Osteoblast (primary cell): ENCODE measurements at regions not wholly inside any gene's neighbourhood (a gene's known extent, or its start where the extent isn't known, plus 50 kb on each side); places are given as distances from the start of the nearest gene placed in this dataset.
A peak's percentile ranks its signal among the peaks of the same experiment; 100 is the strongest.

Experiments
- DNase-seq: peaks from one replicate; pipeline ENCODE4 v3.0.0; 2011; ENCODE audit warnings: low spot score, mixed read lengths; ENCODE audit not compliant: insufficient read length; ENCODE audit errors: missing footprints
- H2AFZ ChIP-seq: 2 replicates; pipeline ENCODE4 v1.6.0; 2011; ENCODE audit warnings: mild to moderate bottlenecking, low read length
- H3K27ac ChIP-seq: 2 replicates; pipeline ENCODE4 v1.5.1; 2011; ENCODE audit warnings: mild to moderate bottlenecking, low read depth, low read length, moderate library complexity
- H3K27me3 ChIP-seq: 2 replicates; pipeline ENCODE4 v1.6.0; 2012; ENCODE audit warnings: mild to moderate bottlenecking, control low read depth, inconsistent platforms, low read length, moderate library complexity; ENCODE audit not compliant: insufficient read depth
- H3K36me3 ChIP-seq: 2 replicates; pipeline ENCODE4 v1.5.1; 2011; ENCODE audit warnings: mild to moderate bottlenecking, low read length, control low read depth, moderate library complexity; ENCODE audit not compliant: insufficient read depth
- H3K4me1 ChIP-seq: 2 replicates; pipeline ENCODE4 v1.5.1; 2011; ENCODE audit warnings: mild to moderate bottlenecking, low read length, control low read depth, moderate library complexity; ENCODE audit not compliant: insufficient read depth
- H3K4me2 ChIP-seq: 2 replicates; pipeline ENCODE4 v1.6.0; 2011; ENCODE audit warnings: mild to moderate bottlenecking, low read length; ENCODE audit not compliant: insufficient read depth
- H3K4me3 ChIP-seq: fragments of 200-600 bp; sonication (generic); 3 replicates; pipeline ENCODE4 v1.5.1; 2012; ENCODE audit warnings: mild to moderate bottlenecking, low read length, inconsistent platforms; ENCODE audit not compliant: insufficient read depth
- H3K79me2 ChIP-seq: 2 replicates; pipeline ENCODE4 v1.6.0; 2012; ENCODE audit warnings: mild to moderate bottlenecking, low read length, control low read depth, inconsistent platforms; ENCODE audit not compliant: insufficient read depth
- H3K9me3 ChIP-seq: 2 replicates; pipeline ENCODE4 v1.5.1; 2011; ENCODE audit warnings: low read depth, low read length, control low read depth
- H4K20me1 ChIP-seq: 2 replicates; pipeline ENCODE4 v1.6.0; 2012; ENCODE audit warnings: mild to moderate bottlenecking, low read length, control low read depth; ENCODE audit not compliant: insufficient read depth
- CTCF ChIP-seq: IDR thresholded peaks from 2 replicates; pipeline ENCODE4 v1.5.1; 2011; ENCODE audit warnings: mild to moderate bottlenecking, low read depth, low read length, moderate library complexity; ENCODE audit errors: extremely low read depth

- H3K4me3 ChIP-seq, result no peak overlapping the region
- H3K79me2 ChIP-seq, result no peaks in the 10 kb centered on the region
- no peaks in the 10 kb centered on the region for H3K27me3 ChIP-seq
- no peaks in the 10 kb centered on the region for H3K4me1 ChIP-seq
- no peaks in the 10 kb centered on the region for H3K36me3 ChIP-seq
- H3K9me3 ChIP-seq, result no peaks in the 10 kb centered on the region
- DNase-seq, result no peak
- H3K4me2 ChIP-seq, result no peak overlapping the region
- H4K20me1 ChIP-seq, result no peaks in the 10 kb centered on the region
- no peak overlapping the region for H2AFZ ChIP-seq
- TF ChIP-seq CTCF, result no peak
- no peak overlapping the region for H3K27ac ChIP-seq
These were observed 233.6 kb upstream of the SEMA3E start for GRCh38 chr7:83882551-83882950.

GRCh38 chr7:83879063-83879462, 230.1 kb upstream of the SEMA3E start:
- Histone ChIP-seq H3K27me3 (no peaks in the 10 kb centered on the region), H3K4me2 (no peak overlapping the region), H2AFZ (no peak overlapping the region), H3K4me3 (no peak overlapping the region), H3K36me3 (no peaks in the 10 kb centered on the region), H3K27ac (no peak overlapping the region), H3K4me1 (peaks cover 2% of the 10 kb centered on the region), H4K20me1 (no peaks in the 10 kb centered on the region), H3K79me2 (no peaks in the 10 kb centered on the region), H3K9me3 (no peaks in the 10 kb centered on the region)
- no peak for TF ChIP-seq CTCF
- DNase-seq, result no peak

- no peak overlapping the region for H3K4me3 ChIP-seq
- H3K27me3 ChIP-seq, result no peaks in the 10 kb centered on the region
- H3K27ac ChIP-seq, result no peak overlapping the region
- no peaks in the 10 kb centered on the region for H3K9me3 ChIP-seq
- no peak for TF ChIP-seq CTCF
- no peak overlapping the region for H3K4me2 ChIP-seq
- peaks cover 2% of the 10 kb centered on the region for H3K4me1 ChIP-seq
- no peaks in the 10 kb centered on the region for H3K79me2 ChIP-seq
- H4K20me1 ChIP-seq, result no peaks in the 10 kb centered on the region
- DNase-seq, result no peak
- no peak overlapping the region for H2AFZ ChIP-seq
- H3K36me3 ChIP-seq, result no peaks in the 10 kb centered on the region
These were observed 229.7 kb upstream of the SEMA3E start for GRCh38 chr7:83878614-83879013.

- no peaks in the 10 kb centered on the region for H3K9me3 ChIP-seq
- no peak overlapping the region for H2AFZ ChIP-seq
- peak; percentile 3 for DNase-seq
- peaks cover 2% of the 10 kb centered on the region for H3K4me1 ChIP-seq
- H3K36me3 ChIP-seq, result no peaks in the 10 kb centered on the region
- no peaks in the 10 kb centered on the region for H4K20me1 ChIP-seq
- no peak overlapping the region for H3K4me2 ChIP-seq
- H3K4me3 ChIP-seq, result no peak overlapping the region
- H3K27me3 ChIP-seq, result no peaks in the 10 kb centered on the region
- H3K79me2 ChIP-seq, result no peaks in the 10 kb centered on the region
- H3K27ac ChIP-seq, result no peak overlapping the region
- no peak for TF ChIP-seq CTCF
These were observed 227.7 kb upstream of the SEMA3E start for GRCh38 chr7:83876593-83876992.
